Cardiac muscle cell (in vitro differentiated cells and primary cell): ENCODE measurements at regions not wholly inside any gene's neighbourhood (a gene's known extent, or its start where the extent isn't known, plus 50 kb on each side); places are given as distances from the start of the nearest gene placed in this dataset.
"Not testable (repeated sequence)": the region's sequence is repeated elsewhere in the genome, so short reads cannot be mapped to it uniquely, and the experiment has no call there.

Experiments used
- DNase-seq, 2 donors: peaks; one replicate each; pipeline versions ENCODE4 v3.0.0 to v3.0.0-alpha.2; 2010 to 2017; ENCODE audit warnings: low read depth in 1 of 2, low spot score in 1 of 2
- H3K27ac ChIP-seq: fragments of 200-600 bp; sonication (generic); 2 replicates; pipeline ENCODE4 v1.5.1; 2016
- H3K27me3 ChIP-seq: fragments of 200-600 bp; sonication (generic); 2 replicates; pipeline ENCODE4 v1.6.0; 2016; ENCODE audit warnings: control low read depth
- H3K36me3 ChIP-seq: fragments of 200-600 bp; sonication (generic); 2 replicates; pipeline ENCODE4 v1.5.1; 2016; ENCODE audit warnings: control low read depth
- H3K4me1 ChIP-seq: fragments of 200-600 bp; sonication (generic); 2 replicates; pipeline ENCODE4 v1.8.1; 2017; ENCODE audit warnings: low read depth, mild to moderate bottlenecking, mixed run types
- H3K4me3 ChIP-seq: fragments of 200-600 bp; sonication (generic); 2 replicates; pipeline ENCODE4 v1.5.1; 2016; ENCODE audit warnings: mild to moderate bottlenecking
- H3K9me3 ChIP-seq: fragments of 200-600 bp; sonication (generic); 2 replicates; pipeline ENCODE4 v1.5.1; 2017; ENCODE audit warnings: low read depth, mild to moderate bottlenecking, control low read depth
- TF ChIP-seq, protein P1 (sequence below): IDR thresholded peaks from 2 replicates; pipeline ENCODE4 v1.5.1; 2012; ENCODE audit warnings: low read depth, mild to moderate bottlenecking, low read length

DNA sequence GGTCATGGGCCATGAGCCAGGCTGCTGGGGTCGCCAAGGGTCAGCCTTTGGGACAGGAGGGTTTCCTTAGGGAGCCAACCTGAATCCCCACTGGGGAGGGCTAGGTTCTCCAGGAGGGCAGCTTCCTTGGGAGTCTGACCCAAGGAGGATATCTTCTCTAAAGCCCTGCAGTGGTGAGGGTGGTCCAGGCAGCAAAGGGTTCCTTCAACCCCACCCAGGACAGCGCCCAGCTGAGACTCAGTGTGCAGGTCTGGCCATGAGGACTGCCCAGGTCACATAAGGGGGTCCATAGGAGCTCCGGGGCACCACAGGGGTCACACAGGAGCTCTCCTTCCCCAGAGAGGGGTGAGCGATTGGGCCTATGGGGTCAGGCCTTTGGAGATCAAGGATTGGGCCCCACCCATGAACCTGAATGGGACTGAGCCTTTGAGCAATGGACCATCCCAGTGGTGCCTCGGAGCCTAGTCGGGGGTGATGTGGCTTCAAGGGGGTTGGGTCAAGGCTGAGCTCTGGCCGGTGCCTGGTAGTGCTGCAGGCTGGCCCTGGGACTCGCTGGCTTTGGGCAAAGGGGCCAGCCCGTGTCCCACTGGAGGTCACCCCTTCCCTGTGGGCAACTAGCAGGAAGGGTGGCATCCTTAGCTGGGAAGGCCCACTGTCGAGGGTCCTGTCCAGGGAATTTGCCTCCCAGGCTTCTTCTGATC lies 216.5 kb downstream of the SNRPN start:
- Histone ChIP-seq H3K4me3 (no peak overlapping the region), H3K36me3 (no peaks in the 10 kb centered on the region), H3K4me1 (no peaks in the 10 kb centered on the region), H3K27me3 (no peaks in the 10 kb centered on the region), H3K9me3 (no peaks in the 10 kb centered on the region), H3K27ac (no peak overlapping the region)
- no peak for DNase-seq
- TF ChIP-seq, protein P1, sequence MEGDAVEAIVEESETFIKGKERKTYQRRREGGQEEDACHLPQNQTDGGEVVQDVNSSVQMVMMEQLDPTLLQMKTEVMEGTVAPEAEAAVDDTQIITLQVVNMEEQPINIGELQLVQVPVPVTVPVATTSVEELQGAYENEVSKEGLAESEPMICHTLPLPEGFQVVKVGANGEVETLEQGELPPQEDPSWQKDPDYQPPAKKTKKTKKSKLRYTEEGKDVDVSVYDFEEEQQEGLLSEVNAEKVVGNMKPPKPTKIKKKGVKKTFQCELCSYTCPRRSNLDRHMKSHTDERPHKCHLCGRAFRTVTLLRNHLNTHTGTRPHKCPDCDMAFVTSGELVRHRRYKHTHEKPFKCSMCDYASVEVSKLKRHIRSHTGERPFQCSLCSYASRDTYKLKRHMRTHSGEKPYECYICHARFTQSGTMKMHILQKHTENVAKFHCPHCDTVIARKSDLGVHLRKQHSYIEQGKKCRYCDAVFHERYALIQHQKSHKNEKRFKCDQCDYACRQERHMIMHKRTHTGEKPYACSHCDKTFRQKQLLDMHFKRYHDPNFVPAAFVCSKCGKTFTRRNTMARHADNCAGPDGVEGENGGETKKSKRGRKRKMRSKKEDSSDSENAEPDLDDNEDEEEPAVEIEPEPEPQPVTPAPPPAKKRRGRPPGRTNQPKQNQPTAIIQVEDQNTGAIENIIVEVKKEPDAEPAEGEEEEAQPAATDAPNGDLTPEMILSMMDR, result no peak

DNA sequence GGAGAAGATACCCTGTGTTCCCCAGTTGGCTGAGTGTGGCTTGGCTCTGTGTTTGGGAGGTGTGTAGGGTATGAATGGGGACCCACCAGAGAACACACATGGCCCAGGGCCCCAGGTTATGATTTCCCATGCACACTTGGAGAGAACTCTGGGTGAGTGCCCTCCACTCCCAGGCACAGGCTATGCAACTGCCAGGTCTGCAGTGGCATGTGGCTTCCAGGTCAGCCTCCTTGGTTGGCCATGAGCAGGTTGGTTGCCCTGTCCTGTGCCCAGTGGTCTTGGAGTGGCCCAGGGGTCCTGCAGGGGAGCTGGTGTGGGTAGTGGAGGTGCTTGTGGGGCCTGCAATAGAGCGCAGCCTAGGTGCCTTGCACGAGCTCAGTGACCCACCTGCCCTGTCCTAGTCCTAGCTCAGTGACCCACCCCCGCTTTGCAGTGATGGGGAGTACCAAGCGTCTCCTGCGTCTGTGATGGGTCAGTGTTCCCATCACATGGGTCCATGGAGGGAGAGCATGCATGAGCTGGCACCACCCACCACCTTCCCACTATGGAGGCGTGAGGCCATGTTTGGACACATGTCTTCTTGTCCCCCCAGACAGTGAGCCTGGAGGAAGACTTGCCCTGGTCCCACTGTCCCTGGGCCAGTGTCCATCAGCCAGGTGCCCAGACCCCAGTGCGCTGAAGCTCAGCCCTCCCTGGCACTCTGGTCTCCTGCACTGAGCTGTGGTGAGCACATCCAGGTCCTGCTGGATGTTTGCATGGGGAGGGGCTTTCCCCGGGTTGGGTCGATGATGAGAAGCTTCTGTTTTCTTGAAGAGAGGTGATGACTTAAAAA lies 217.3 kb downstream of the SNRPN start:
- H3K4me3 ChIP-seq, result no peak overlapping the region
- H3K27me3 ChIP-seq, result no peaks in the 10 kb centered on the region
- H3K36me3 ChIP-seq, result no peaks in the 10 kb centered on the region
- no peak overlapping the region for H3K27ac ChIP-seq
- H3K4me1 ChIP-seq, result no peaks in the 10 kb centered on the region
- TF ChIP-seq, protein P1, result no peak
- DNase-seq, result no peak
- no peaks in the 10 kb centered on the region for H3K9me3 ChIP-seq

DNA sequence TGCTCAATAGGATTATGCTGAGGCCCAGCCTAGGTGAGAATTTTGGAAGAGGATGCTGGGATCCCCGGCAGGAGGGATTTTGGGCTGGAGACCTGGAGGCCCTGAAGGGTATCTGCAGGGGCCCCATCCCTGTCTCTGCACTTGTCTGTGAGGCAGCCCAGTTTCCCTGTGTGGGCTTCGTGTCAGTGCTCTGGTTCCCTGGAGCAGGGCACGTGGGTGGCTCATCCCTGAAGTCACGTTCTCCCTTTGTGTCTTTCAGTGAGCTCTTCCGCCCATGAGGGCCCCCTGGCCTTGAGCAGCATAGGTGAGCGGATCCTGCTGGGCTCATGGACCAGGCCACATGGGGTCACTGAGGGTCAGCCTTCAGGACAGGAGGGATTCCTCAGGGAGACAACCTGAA lies 217.9 kb downstream of the SNRPN start:
- no peak for DNase-seq
- TF ChIP-seq, protein P1, result no peak
- Histone ChIP-seq H3K4me1 (no peaks in the 10 kb centered on the region), H3K27me3 (no peaks in the 10 kb centered on the region), H3K27ac (no peak overlapping the region), H3K36me3 (no peaks in the 10 kb centered on the region), H3K4me3 (no peak overlapping the region), H3K9me3 (no peaks in the 10 kb centered on the region)

DNA sequence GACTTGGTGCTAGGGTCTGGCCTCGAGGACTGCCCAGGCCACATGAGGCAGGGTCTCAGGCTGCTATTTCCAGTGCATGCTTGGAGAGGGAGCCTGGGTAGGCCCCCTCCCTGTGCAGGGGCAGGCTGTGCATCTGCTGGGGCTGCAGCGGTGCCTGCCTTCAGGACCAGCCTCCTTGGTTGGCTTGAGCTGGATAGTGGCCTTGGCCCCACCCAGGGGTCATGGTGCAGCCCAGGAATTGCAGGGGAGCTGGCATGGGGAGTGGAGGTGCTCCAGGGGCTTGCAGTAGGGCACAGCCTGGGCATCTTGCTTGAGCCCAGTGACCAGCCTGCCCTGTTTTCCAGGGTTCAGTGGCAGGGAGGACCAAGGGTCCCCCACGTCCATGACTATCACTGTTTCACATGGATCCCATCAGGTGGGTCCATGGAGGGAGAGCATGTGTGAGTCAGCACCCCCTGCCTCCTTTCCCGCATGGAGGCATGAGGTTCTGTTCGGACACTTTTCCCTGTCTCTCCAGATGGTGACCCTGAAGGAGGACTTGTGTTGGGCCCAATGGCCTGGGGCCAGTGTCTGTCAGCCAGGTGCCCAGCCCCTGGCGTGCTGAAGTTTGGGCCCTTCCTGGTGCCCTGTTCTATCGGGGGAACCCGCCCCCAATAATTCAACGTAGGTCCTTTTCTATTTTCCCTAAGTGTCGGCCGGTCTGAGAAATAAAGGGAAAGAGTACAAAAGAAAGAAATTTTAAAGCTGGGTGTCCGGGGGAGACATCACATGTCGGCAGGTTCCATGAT lies 218.6 kb downstream of the SNRPN start:
- Histone ChIP-seq H3K9me3 (no peaks in the 10 kb centered on the region), H3K4me3 (no peak overlapping the region), H3K27me3 (no peaks in the 10 kb centered on the region), H3K36me3 (no peaks in the 10 kb centered on the region), H3K4me1 (no peaks in the 10 kb centered on the region), H3K27ac (no peak overlapping the region)
- TF ChIP-seq, protein P1, result no peak
- DNase-seq, result no peak

DNA sequence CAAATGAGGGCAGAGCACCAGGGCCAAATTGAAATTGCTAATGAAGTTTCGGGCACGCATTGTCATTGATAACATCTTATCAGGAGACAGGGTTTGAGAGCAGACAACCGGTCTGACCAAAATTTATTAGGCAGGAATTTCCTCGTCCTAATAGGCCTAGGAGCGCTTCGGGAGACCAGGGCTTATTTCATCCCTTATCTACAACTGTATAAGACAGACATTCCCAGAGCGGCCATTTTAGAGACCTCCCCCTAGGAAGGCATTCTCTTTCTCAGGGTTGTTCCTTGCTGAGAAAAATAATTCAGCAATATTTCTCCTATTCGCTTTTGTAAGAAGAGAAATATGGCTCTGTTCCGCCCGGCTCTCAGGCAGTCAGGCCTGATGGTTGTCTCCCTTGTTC lies 219.4 kb downstream of the SNRPN start:
- not testable (repeated sequence) for H3K4me1 ChIP-seq, H3K36me3 ChIP-seq, H3K9me3 ChIP-seq, H3K27me3 ChIP-seq, DNase-seq, H3K27ac ChIP-seq, H3K4me3 ChIP-seq
